GM12875 (cell line): ENCODE measurements at regions not wholly inside any gene's neighbourhood (a gene's known extent, or its start where the extent isn't known, plus 50 kb on each side); places are given as distances from the start of the nearest gene placed in this dataset.

Experiments used
- H3K4me3 ChIP-seq: one replicate; pipeline ENCODE4 v1.5.1; 2011; ENCODE audit warnings: low read depth, low read length, control low read depth
- CTCF ChIP-seq: IDR thresholded peaks from 2 replicates; pipeline ENCODE4 v1.5.1; 2011; ENCODE audit warnings: low read depth, mild to moderate bottlenecking, control low read depth, inconsistent platforms, low read length, moderate library complexity, borderline replicate concordance; ENCODE audit not compliant: insufficient read depth

DNA sequence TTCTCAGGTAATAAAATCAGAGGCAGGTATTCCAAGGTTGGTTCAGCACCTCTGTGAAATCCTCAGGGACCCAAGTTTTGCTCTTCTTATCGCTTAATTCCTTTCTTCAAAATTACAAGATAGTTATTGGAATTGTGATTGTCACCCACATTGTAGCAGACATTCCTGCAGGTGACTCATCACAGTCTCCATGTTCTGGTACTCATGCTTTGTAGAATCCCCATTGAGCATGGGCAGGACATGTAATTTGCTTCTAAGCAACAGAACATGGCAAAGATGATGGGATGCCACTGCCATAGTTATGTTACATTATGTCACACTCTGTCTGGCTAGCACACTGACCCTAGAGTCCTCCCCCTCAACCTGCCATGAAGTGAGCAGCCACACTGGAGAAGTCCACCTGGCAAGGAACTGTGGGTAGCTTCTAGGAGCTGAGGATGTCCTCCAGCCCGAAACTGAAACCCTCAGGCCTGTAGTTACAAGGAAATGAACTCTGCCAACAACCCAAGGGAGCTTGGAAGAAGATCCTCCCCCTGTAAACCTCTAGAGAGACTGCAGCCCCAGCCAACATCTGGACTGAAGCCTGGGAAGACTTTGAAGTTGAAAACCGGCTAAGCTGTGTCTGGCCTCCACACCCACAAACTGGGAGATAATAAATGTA is 58.3 kb upstream of the GUCY1A1 start:
- H3K4me3 ChIP-seq, result no peak overlapping the region
- TF ChIP-seq CTCF, result no peak

DNA sequence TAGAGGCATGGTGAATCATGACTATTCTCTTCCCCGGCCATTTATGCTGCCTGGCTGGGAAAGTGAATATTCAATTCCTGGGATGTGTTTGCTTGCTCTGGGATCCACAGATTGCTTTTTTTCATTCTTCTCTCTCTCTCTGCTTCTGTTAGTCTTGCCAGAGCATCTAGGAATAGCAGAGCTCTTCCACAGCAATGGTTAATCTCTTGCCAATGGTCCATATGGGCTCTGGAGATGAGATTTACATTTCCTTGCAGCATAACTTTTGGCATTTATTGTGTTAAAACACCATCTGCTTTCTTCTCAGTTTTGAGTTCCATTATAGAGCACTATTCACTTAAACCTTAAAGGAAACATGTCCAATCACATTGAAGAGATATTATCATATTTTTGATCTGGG is 59.2 kb upstream of the GUCY1A1 start:
- TF ChIP-seq CTCF, result no peak
- H3K4me3 ChIP-seq, result no peak overlapping the region

- no peak overlapping the region for H3K4me3 ChIP-seq
- TF ChIP-seq CTCF, result no peak
Observed at GRCh38 chr4:155604718-155605626, 61.7 kb upstream of the GUCY1A1 start.

DNA sequence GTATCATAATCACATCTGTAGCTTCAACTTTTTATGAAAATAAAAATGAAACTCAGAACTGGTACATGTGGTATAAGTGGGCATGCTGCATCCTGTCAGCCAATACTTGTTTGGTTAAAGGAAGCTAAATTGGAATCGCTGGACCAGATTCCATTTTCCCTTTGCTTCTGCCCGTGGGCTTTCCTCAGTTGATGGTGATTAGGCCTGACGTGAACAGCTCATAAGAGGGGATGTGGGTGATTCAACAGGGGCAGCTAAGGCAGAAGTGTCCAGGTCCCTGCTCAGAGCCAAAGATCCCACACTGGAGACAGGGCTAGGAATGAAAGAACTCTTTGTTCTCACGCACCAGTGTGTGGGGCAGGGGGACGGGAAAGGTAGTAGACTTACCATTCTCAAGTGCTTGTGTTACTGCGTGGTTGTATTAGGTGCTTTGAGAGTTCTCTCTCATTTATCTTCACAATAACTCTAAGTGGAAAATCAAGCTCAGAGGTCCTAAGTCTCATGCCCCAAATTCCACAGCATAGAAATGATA is 63.2 kb upstream of the GUCY1A1 start:
- no peak for TF ChIP-seq CTCF
- no peak overlapping the region for H3K4me3 ChIP-seq

GRCh38 chr4:155602351-155603140 is 64.1 kb upstream of the GUCY1A1 start:
- H3K4me3 ChIP-seq, result no peak overlapping the region
- TF ChIP-seq CTCF, result no peak

DNA sequence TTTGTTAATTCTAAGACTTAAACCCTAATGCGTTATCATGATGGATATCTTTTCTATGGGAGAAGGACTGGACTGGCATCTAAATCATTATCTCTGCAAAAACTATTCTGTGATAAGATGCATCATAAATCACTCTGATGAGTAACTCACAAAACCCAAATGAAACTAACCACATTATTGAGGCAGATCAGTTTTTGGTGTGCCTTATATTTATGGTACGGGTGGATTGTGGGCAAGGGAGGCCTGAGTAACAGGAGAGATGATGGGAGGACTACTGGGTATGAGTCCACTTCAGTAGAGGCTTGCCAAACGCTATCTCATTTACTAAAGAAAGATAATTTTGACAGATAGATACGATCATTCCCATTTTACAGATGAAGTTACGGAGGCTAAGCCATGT is 66.4 kb upstream of the GUCY1A1 start:
- no peak for TF ChIP-seq CTCF
- H3K4me3 ChIP-seq, result no peak overlapping the region
